ENCODE measurements at regions not wholly inside any gene's neighbourhood (a gene's known extent, or its start where the extent isn't known, plus 50 kb on each side); places are given as distances from the start of the nearest gene placed in this dataset.
A peak's percentile ranks its signal among the peaks of the same experiment; 100 is the strongest.

DNA sequence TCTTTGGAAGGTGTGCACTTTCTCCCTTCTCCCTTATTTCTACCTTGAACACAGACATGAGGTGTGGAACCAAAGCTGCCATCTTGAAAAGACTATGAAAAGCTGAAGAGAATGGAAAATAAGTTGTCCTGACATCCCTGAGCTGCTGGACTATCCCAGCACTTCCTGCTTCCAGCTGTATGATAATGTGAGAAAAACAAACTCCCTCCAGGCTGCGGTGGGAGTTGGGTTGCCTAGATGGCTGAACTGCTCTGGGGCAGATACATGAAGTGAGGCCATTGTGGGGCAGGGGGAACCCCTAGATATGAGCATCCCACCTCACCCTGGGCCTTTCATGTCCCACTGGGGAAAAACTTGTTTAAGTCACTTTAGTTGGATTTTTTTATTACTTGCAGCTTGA lies 82.4 kb downstream of the BOD1 start:
- Histone ChIP-seq H3K4me2 (ENCODE audit: low read length, poor library complexity, severe bottlenecking) (no peak overlapping the region), H4K8ac (ENCODE audit: low read length) (peak overlapping the region; percentile 50), H2AK5ac (ENCODE audit: low read length, severe bottlenecking) (no peak overlapping the region), H3K9ac (ENCODE audit: low read length) (no peak overlapping the region), H2AFZ (ENCODE audit: low read depth, low read length) (no peak overlapping the region), H2BK12ac (ENCODE audit: low read length in 2 of 2) (no peak overlapping the region), H2BK5ac (ENCODE audit: low read depth, low read length, poor library complexity, severe bottlenecking) (no peak overlapping the region), H3K27me3 (ENCODE audit: control insufficient read depth in 1 of 2, insufficient read depth in 1 of 2, low read length in 2 of 2) (no peaks in the 10 kb centered on the region), H3K27ac (ENCODE audit: low read length, poor library complexity, severe bottlenecking) (no peak overlapping the region), H2BK120ac (ENCODE audit: low read depth, low read length) (no peak overlapping the region), H3K14ac (ENCODE audit: low read length in 2 of 2) (no peak overlapping the region), H2BK15ac (ENCODE audit: low read depth, poor library complexity, severe bottlenecking) (no peak overlapping the region), H4K91ac (ENCODE audit: low read length) (no peak overlapping the region), H3K36me3 (ENCODE audit: control insufficient read depth in 1 of 2, insufficient read depth in 2 of 2, low read depth in 1 of 2, low read length in 2 of 2) (no peaks in the 10 kb centered on the region), H3K4ac (ENCODE audit: low read depth in 1 of 2, low read length in 2 of 2) (peak overlapping the region in 1 of 2 experiments; percentile 22), H3K23ac (ENCODE audit: low read length in 2 of 2) (no peak overlapping the region), H3K4me1 (ENCODE audit: control insufficient read depth, insufficient read depth, low read depth, low read length) (peaks cover 2% of the 10 kb centered on the region), H3K9me3 (ENCODE audit: control insufficient read depth, low read length) (no peaks in the 10 kb centered on the region), H3K4me3 (ENCODE audit: insufficient read depth in 1 of 2, low read depth in 1 of 2, low read length in 2 of 2) (no peak overlapping the region), H3K79me1 (replicated peaks; ENCODE audit: low read length, poor library complexity, severe bottlenecking) (no peaks in the 10 kb centered on the region), H3K18ac (ENCODE audit: low read depth in 1 of 2, low read length in 2 of 2) (no peak overlapping the region)
- 0% methylated on average over 1 of the region's 1 CpG for WGBS
- DNase-seq, result no peak

DNA sequence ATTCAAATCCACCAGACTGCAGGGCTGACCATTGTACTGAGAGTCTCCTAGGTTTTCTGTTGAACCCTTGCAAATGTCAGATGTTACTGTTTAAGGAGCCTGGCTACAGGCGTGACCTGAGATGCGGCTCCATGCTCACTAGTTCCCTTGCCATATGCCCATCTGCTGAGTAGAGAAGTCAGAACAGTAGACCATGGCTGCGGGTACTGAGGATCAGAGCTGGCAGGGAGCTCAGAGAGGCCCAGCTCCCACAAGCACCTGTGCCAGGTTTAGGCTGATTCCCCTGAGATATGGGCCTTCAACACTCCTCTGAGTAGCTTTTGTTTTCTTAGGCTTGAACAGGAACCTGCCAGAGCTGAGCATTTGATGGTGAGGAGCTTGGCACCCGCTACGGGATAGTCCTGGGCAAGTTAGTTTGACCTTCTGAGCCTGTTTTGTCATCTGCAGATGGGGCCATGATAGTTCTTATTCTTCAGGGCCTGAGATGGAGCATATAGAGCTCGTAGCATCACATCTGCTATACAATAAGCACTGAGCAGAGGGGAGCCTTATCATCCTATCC lies 83.7 kb downstream of the BOD1 start:
- Histone ChIP-seq H3K27me3 (ENCODE audit: control insufficient read depth in 1 of 2, insufficient read depth in 1 of 2, low read length in 2 of 2) (no peaks in the 10 kb centered on the region), H4K91ac (ENCODE audit: low read length) (no peak overlapping the region), H2BK120ac (ENCODE audit: low read depth, low read length) (no peak overlapping the region), H2BK15ac (ENCODE audit: low read depth, poor library complexity, severe bottlenecking) (no peak overlapping the region), H3K4me1 (ENCODE audit: control insufficient read depth, insufficient read depth, low read depth, low read length) (peaks cover 2% of the 10 kb centered on the region), H3K36me3 (ENCODE audit: control insufficient read depth in 1 of 2, insufficient read depth in 2 of 2, low read depth in 1 of 2, low read length in 2 of 2) (no peaks in the 10 kb centered on the region), H3K14ac (ENCODE audit: low read length in 2 of 2) (no peak overlapping the region), H3K4ac (ENCODE audit: low read depth in 1 of 2, low read length in 2 of 2) (no peak overlapping the region), H3K9me3 (ENCODE audit: control insufficient read depth, low read length) (no peaks in the 10 kb centered on the region), H2AFZ (ENCODE audit: low read depth, low read length) (no peak overlapping the region), H2AK5ac (ENCODE audit: low read length, severe bottlenecking) (no peak overlapping the region), H3K9ac (ENCODE audit: low read length) (no peak overlapping the region), H2BK5ac (ENCODE audit: low read depth, low read length, poor library complexity, severe bottlenecking) (no peak overlapping the region), H3K18ac (ENCODE audit: low read depth in 1 of 2, low read length in 2 of 2) (no peak overlapping the region), H3K79me1 (replicated peaks; ENCODE audit: low read length, poor library complexity, severe bottlenecking) (no peaks in the 10 kb centered on the region), H4K8ac (ENCODE audit: low read length) (no peak overlapping the region), H2BK12ac (ENCODE audit: low read length in 2 of 2) (no peak overlapping the region), H3K4me2 (ENCODE audit: low read length, poor library complexity, severe bottlenecking) (no peak overlapping the region), H3K4me3 (ENCODE audit: insufficient read depth in 1 of 2, low read depth in 1 of 2, low read length in 2 of 2) (no peak overlapping the region), H3K27ac (ENCODE audit: low read length, poor library complexity, severe bottlenecking) (no peak overlapping the region), H3K23ac (ENCODE audit: low read length in 2 of 2) (no peak overlapping the region)
- no peak for DNase-seq
- 97% methylated on average over 6 of the region's 6 CpGs for WGBS

DNA sequence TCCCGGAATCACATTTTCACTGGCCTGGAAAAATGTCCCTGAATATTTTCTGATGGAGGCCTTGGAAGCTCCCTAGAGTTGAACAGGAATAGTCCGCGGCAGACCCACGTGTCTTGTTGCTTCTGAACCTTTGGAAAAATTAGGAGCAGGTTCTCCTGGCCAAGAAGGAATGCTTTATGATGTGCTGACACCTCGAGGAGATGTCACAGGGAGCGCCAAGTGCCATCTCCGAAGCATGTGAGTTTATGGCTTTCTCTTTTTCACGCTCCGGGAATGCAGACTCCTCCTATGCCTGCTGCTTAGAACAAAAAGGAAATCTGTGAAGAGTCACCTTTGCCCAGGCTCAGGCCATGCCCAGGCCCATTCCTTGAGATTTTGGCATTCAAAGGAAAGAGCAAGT lies 84.6 kb downstream of the BOD1 start:
- H2AFZ ChIP-seq (ENCODE audit: low read depth, low read length), result no peak overlapping the region
- H3K14ac ChIP-seq (ENCODE audit: low read length in 2 of 2), result no peak overlapping the region
- H3K79me1 ChIP-seq (replicated peaks; ENCODE audit: low read length, poor library complexity, severe bottlenecking), result no peaks in the 10 kb centered on the region
- no peak overlapping the region for H3K18ac ChIP-seq (ENCODE audit: low read depth in 1 of 2, low read length in 2 of 2)
- no peak for DNase-seq
- H2BK15ac ChIP-seq (ENCODE audit: low read depth, poor library complexity, severe bottlenecking), result no peak overlapping the region
- no peak overlapping the region for H3K4ac ChIP-seq (ENCODE audit: low read depth in 1 of 2, low read length in 2 of 2)
- H3K23ac ChIP-seq (ENCODE audit: low read length in 2 of 2), result no peak overlapping the region
- H3K36me3 ChIP-seq (ENCODE audit: control insufficient read depth in 1 of 2, insufficient read depth in 2 of 2, low read depth in 1 of 2, low read length in 2 of 2), result no peaks in the 10 kb centered on the region
- H3K9me3 ChIP-seq (ENCODE audit: control insufficient read depth, low read length), result no peaks in the 10 kb centered on the region
- no peak overlapping the region for H4K91ac ChIP-seq (ENCODE audit: low read length)
- 92% methylated on average over 9 of the region's 9 CpGs for WGBS
- peaks cover 2% of the 10 kb centered on the region for H3K4me1 ChIP-seq (ENCODE audit: control insufficient read depth, insufficient read depth, low read depth, low read length)
- H4K8ac ChIP-seq (ENCODE audit: low read length), result peak overlapping the region; percentile 32
- H3K27me3 ChIP-seq (ENCODE audit: control insufficient read depth in 1 of 2, insufficient read depth in 1 of 2, low read length in 2 of 2), result no peaks in the 10 kb centered on the region
- no peak overlapping the region for H2BK5ac ChIP-seq (ENCODE audit: low read depth, low read length, poor library complexity, severe bottlenecking)
- no peak overlapping the region for H2BK12ac ChIP-seq (ENCODE audit: low read length in 2 of 2)
- no peak overlapping the region for H3K4me2 ChIP-seq (ENCODE audit: low read length, poor library complexity, severe bottlenecking)
- H2AK5ac ChIP-seq (ENCODE audit: low read length, severe bottlenecking), result no peak overlapping the region
- no peak overlapping the region for H3K4me3 ChIP-seq (ENCODE audit: insufficient read depth in 1 of 2, low read depth in 1 of 2, low read length in 2 of 2)
- H2BK120ac ChIP-seq (ENCODE audit: low read depth, low read length), result no peak overlapping the region
- no peak overlapping the region for H3K27ac ChIP-seq (ENCODE audit: low read length, poor library complexity, severe bottlenecking)
- H3K9ac ChIP-seq (ENCODE audit: low read length), result no peak overlapping the region

DNA sequence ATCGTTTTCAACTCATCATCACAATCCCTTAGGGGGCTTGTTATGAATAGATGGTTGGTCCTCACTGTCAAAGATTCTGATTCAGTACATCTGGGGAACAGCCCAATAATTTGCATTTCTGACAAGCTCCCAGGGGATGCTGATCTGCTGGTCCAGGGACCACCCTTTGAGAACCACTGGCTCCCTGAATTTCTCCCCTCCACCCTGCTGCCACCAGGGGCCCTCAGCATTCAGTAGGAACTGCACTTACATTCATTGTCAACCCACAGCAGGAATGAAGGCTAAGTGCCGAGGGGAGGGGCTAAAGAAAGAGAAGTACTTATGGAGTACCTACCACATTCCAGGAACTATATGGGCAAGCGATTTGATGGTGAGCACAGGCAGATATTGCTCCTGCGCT lies 85.9 kb downstream of the BOD1 start:
- Histone ChIP-seq H3K18ac (ENCODE audit: low read depth in 1 of 2, low read length in 2 of 2) (no peak overlapping the region), H3K4me2 (ENCODE audit: low read length, poor library complexity, severe bottlenecking) (no peak overlapping the region), H3K4me3 (ENCODE audit: insufficient read depth in 1 of 2, low read depth in 1 of 2, low read length in 2 of 2) (no peak overlapping the region), H3K9me3 (ENCODE audit: control insufficient read depth, low read length) (peaks cover 4% of the 10 kb centered on the region), H3K9ac (ENCODE audit: low read length) (no peak overlapping the region), H3K14ac (ENCODE audit: low read length in 2 of 2) (no peak overlapping the region), H3K23ac (ENCODE audit: low read length in 2 of 2) (no peak overlapping the region), H2AFZ (ENCODE audit: low read depth, low read length) (no peak overlapping the region), H3K36me3 (ENCODE audit: control insufficient read depth in 1 of 2, insufficient read depth in 2 of 2, low read depth in 1 of 2, low read length in 2 of 2) (no peaks in the 10 kb centered on the region), H3K4ac (ENCODE audit: low read depth in 1 of 2, low read length in 2 of 2) (no peak overlapping the region), H4K8ac (ENCODE audit: low read length) (no peak overlapping the region), H3K4me1 (ENCODE audit: control insufficient read depth, insufficient read depth, low read depth, low read length) (no peaks in the 10 kb centered on the region), H3K79me1 (replicated peaks; ENCODE audit: low read length, poor library complexity, severe bottlenecking) (no peaks in the 10 kb centered on the region), H3K27me3 (ENCODE audit: control insufficient read depth in 1 of 2, insufficient read depth in 1 of 2, low read length in 2 of 2) (no peaks in the 10 kb centered on the region), H2BK12ac (ENCODE audit: low read length in 2 of 2) (no peak overlapping the region), H2BK5ac (ENCODE audit: low read depth, low read length, poor library complexity, severe bottlenecking) (no peak overlapping the region), H2BK120ac (ENCODE audit: low read depth, low read length) (no peak overlapping the region), H2BK15ac (ENCODE audit: low read depth, poor library complexity, severe bottlenecking) (no peak overlapping the region), H2AK5ac (ENCODE audit: low read length, severe bottlenecking) (no peak overlapping the region), H3K27ac (ENCODE audit: low read length, poor library complexity, severe bottlenecking) (no peak overlapping the region), H4K91ac (ENCODE audit: low read length) (no peak overlapping the region)
- DNase-seq, result no peak
- WGBS, result 74% methylated on average over 3 of the region's 4 CpGs
